SK-N-SH (cell line): ENCODE measurements at regions not wholly inside any gene's neighbourhood (a gene's known extent, or its start where the extent isn't known, plus 50 kb on each side); places are given as distances from the start of the nearest gene placed in this dataset.

Experiments used
- FOXM1 ChIP-seq: IDR thresholded peaks from 2 replicates; pipeline ENCODE4 v1.4.0; 2012; ENCODE audit warnings: low read depth, mild to moderate bottlenecking
- POLR2AphosphoS5 ChIP-seq: IDR thresholded peaks from 2 replicates; pipeline ENCODE4 v1.6.1; 2012; ENCODE audit warnings: low read depth, low read length
- RAD21 ChIP-seq: IDR thresholded peaks from 2 replicates; pipeline ENCODE4 v1.6.1; 2012; ENCODE audit warnings: mild to moderate bottlenecking, low read length
- SIN3A ChIP-seq: IDR thresholded peaks from 2 replicates; pipeline ENCODE4 v1.6.1; 2012; ENCODE audit warnings: low read depth, mild to moderate bottlenecking, low read length, moderate library complexity, borderline replicate concordance
- SMC3 ChIP-seq: IDR thresholded peaks from 2 replicates; pipeline ENCODE4 v1.6.1; 2012; ENCODE audit warnings: low read depth, low read length, improper control_type of control experiment
- TAF1 ChIP-seq: IDR thresholded peaks from 2 replicates; pipeline ENCODE4 v1.6.1; 2012; ENCODE audit warnings: low read depth, mild to moderate bottlenecking, low read length, moderate library complexity, borderline replicate concordance
- TCF12 ChIP-seq: IDR thresholded peaks from 2 replicates; pipeline ENCODE4 v1.4.0; 2012
- TEAD4 ChIP-seq: IDR thresholded peaks from 2 replicates; pipeline ENCODE4 v1.4.0; 2012; ENCODE audit warnings: mild to moderate bottlenecking, borderline replicate concordance; ENCODE audit not compliant: insufficient read depth
- YY1 ChIP-seq: IDR thresholded peaks from 2 replicates; pipeline ENCODE4 v1.4.0; 2012; ENCODE audit warnings: low read depth, mild to moderate bottlenecking
- TF ChIP-seq, protein P1 (sequence below): fragments of 200-600 bp; sonication (generic); IDR thresholded peaks from 2 replicates; pipeline ENCODE4 v1.6.1; 2017; ENCODE audit warnings: antibody characterized with exemption, mild to moderate bottlenecking, moderate library complexity
- TF ChIP-seq, protein P2 (sequence below): IDR thresholded peaks from 2 replicates; pipeline ENCODE4 v1.4.0; 2012; ENCODE audit warnings: low read depth, borderline replicate concordance
- TF ChIP-seq, protein P3 (sequence below): IDR thresholded peaks from 2 replicates; pipeline ENCODE4 v1.4.0; 2012; ENCODE audit warnings: low read depth

DNA sequence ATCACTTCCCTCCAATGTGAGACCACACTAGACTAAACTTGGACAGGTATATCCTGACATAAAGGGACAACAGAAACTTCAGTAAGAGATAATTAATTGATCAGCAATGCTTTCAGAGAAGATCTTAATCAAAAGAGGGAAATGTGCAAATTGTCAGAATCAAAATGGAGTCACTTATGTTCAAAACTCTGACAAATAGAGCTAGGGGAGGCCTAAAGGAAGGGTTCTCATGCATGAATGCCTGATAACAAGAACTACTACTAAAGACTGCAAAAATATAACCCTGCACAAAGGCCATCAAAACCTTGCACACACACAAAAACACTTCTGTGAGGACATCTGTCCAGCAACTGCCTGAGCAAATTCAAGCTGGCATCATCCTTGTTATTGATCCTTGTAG, 637.5 kb upstream of the INTU start:
- TF ChIP-seq TAF1 (no peak), SMC3 (no peak), YY1 (no peak), POLR2AphosphoS5 (no peak), SIN3A (no peak), RAD21 (no peak), TCF12 (no peak), TEAD4 (no peak), FOXM1 (no peak)
- TF ChIP-seq, protein P1, sequence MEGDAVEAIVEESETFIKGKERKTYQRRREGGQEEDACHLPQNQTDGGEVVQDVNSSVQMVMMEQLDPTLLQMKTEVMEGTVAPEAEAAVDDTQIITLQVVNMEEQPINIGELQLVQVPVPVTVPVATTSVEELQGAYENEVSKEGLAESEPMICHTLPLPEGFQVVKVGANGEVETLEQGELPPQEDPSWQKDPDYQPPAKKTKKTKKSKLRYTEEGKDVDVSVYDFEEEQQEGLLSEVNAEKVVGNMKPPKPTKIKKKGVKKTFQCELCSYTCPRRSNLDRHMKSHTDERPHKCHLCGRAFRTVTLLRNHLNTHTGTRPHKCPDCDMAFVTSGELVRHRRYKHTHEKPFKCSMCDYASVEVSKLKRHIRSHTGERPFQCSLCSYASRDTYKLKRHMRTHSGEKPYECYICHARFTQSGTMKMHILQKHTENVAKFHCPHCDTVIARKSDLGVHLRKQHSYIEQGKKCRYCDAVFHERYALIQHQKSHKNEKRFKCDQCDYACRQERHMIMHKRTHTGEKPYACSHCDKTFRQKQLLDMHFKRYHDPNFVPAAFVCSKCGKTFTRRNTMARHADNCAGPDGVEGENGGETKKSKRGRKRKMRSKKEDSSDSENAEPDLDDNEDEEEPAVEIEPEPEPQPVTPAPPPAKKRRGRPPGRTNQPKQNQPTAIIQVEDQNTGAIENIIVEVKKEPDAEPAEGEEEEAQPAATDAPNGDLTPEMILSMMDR: no peak
- TF ChIP-seq, protein P2, sequence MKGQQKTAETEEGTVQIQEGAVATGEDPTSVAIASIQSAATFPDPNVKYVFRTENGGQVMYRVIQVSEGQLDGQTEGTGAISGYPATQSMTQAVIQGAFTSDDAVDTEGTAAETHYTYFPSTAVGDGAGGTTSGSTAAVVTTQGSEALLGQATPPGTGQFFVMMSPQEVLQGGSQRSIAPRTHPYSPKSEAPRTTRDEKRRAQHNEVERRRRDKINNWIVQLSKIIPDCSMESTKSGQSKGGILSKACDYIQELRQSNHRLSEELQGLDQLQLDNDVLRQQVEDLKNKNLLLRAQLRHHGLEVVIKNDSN: no peak
- TF ChIP-seq, protein P3, sequence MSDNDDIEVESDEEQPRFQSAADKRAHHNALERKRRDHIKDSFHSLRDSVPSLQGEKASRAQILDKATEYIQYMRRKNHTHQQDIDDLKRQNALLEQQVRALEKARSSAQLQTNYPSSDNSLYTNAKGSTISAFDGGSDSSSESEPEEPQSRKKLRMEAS: no peak
